H9 (cell line): ENCODE measurements at regions not wholly inside any gene's neighbourhood (a gene's known extent, or its start where the extent isn't known, plus 50 kb on each side); places are given as distances from the start of the nearest gene placed in this dataset.
"Not testable (repeated sequence)": the region's sequence is repeated elsewhere in the genome, so short reads cannot be mapped to it uniquely, and the experiment has no call there.

Experiments used
- DNase-seq: peaks from one replicate; pipeline ENCODE4 v3.0.0-alpha.2; 2017
- H2AFZ ChIP-seq: one replicate; pipeline ENCODE4 v1.6.1; 2013; ENCODE audit warnings: mild to moderate bottlenecking, low read length, control low read depth, moderate library complexity
- H2AK5ac ChIP-seq: 2 replicates; pipeline ENCODE4 v1.6.1; 2013; ENCODE audit warnings: low read length, control low read depth, mixed read lengths; ENCODE audit not compliant: insufficient read length
- H2BK120ac ChIP-seq: one replicate; pipeline ENCODE4 v1.6.1; 2013; ENCODE audit warnings: low read depth, mild to moderate bottlenecking, low read length, control low read depth, inconsistent platforms; ENCODE audit not compliant: poor library complexity, severe bottlenecking
- H2BK12ac ChIP-seq: 2 replicates; pipeline ENCODE4 v1.6.1; 2013; ENCODE audit warnings: low read length, control low read depth, mixed read lengths, low read depth; ENCODE audit not compliant: insufficient read length
- H2BK15ac ChIP-seq: 2 replicates; pipeline ENCODE4 v1.6.1; 2013; ENCODE audit warnings: low read depth, low read length, control low read depth
- H2BK20ac ChIP-seq: one replicate; pipeline ENCODE4 v1.6.1; 2013; ENCODE audit warnings: low read depth, mild to moderate bottlenecking, low read length, control low read depth, inconsistent platforms; ENCODE audit not compliant: poor library complexity, severe bottlenecking
- H2BK5ac ChIP-seq: 2 replicates; pipeline ENCODE4 v1.6.1; 2013; ENCODE audit warnings: low read length, control low read depth, mixed read lengths; ENCODE audit not compliant: insufficient read length
- H3K14ac ChIP-seq: 2 replicates; pipeline ENCODE4 v1.6.1; 2013; ENCODE audit warnings: low read length, control low read depth; ENCODE audit not compliant: insufficient read depth
- H3K18ac ChIP-seq: 2 replicates; pipeline ENCODE4 v1.6.1; 2013; ENCODE audit warnings: low read depth, mild to moderate bottlenecking, mixed read lengths, low read length, control low read depth; ENCODE audit not compliant: insufficient read length
- H3K23ac ChIP-seq: 2 replicates; pipeline ENCODE4 v1.6.1; 2013; ENCODE audit warnings: low read length, control low read depth, mixed read lengths, low read depth; ENCODE audit not compliant: insufficient read length
- H3K23me2 ChIP-seq: 2 replicates; pipeline ENCODE4 v1.6.1; 2013; ENCODE audit warnings: low read depth, mild to moderate bottlenecking, mixed read lengths, low read length, control low read depth; ENCODE audit not compliant: insufficient read length, poor library complexity, severe bottlenecking
- H3K27ac ChIP-seq: 2 replicates; pipeline ENCODE4 v1.5.1; 2013; ENCODE audit warnings: low read length, control low read depth, mixed read lengths, low read depth; ENCODE audit not compliant: insufficient read length
- H3K27me3 ChIP-seq: 2 replicates; pipeline ENCODE4 v1.6.1; 2013; ENCODE audit warnings: low read length, control low read depth, inconsistent platforms; ENCODE audit not compliant: insufficient read depth
- H3K4ac ChIP-seq: 2 replicates; pipeline ENCODE4 v1.6.1; 2013; ENCODE audit warnings: low read depth, mild to moderate bottlenecking, control low read depth, inconsistent platforms, low read length, moderate library complexity
- H3K4me1 ChIP-seq: 2 replicates; pipeline ENCODE4 v1.6.1; 2013; ENCODE audit warnings: low read length, control low read depth, inconsistent platforms; ENCODE audit not compliant: insufficient read depth
- H3K4me2 ChIP-seq: 2 replicates; pipeline ENCODE4 v1.6.1; 2013; ENCODE audit warnings: low read length, control low read depth, mixed read lengths; ENCODE audit not compliant: insufficient read length, insufficient read depth
- H3K56ac ChIP-seq: 2 replicates; pipeline ENCODE4 v1.6.1; 2013; ENCODE audit warnings: low read depth, mild to moderate bottlenecking, mixed read lengths, low read length, control low read depth; ENCODE audit not compliant: insufficient read length
- H3K79me1 ChIP-seq: 2 replicates; pipeline ENCODE4 v1.6.1; 2013; ENCODE audit warnings: low read depth, mild to moderate bottlenecking, moderate library complexity, low read length, control low read depth, inconsistent platforms; ENCODE audit not compliant: insufficient read depth, poor library complexity, severe bottlenecking
- H3K79me2 ChIP-seq: 2 replicates; pipeline ENCODE4 v1.6.1; 2013; ENCODE audit warnings: low read length, control low read depth, inconsistent platforms; ENCODE audit not compliant: insufficient read depth
- H3K9ac ChIP-seq: 2 replicates; pipeline ENCODE4 v1.6.1; 2013; ENCODE audit warnings: low read length, control low read depth, mixed read lengths; ENCODE audit not compliant: insufficient read length; ENCODE audit errors: extremely low read depth
- H3K9me3 ChIP-seq: one replicate; pipeline ENCODE4 v1.6.1; 2013; ENCODE audit warnings: low read depth, low read length, inconsistent platforms; ENCODE audit not compliant: control insufficient read depth
- H3T11ph ChIP-seq: one replicate; pipeline ENCODE4 v1.6.1; 2013; ENCODE audit warnings: mild to moderate bottlenecking, low read length, control low read depth, inconsistent platforms
- H4K20me1 ChIP-seq: one replicate; pipeline ENCODE4 v1.6.1; 2013; ENCODE audit not compliant: control insufficient read depth, insufficient read length, insufficient read depth
- H4K5ac ChIP-seq: 2 replicates; pipeline ENCODE4 v1.6.1; 2013; ENCODE audit warnings: low read depth, mild to moderate bottlenecking, mixed read lengths, low read length, control low read depth; ENCODE audit not compliant: insufficient read length
- H4K8ac ChIP-seq: replicated peaks from 2 replicates; pipeline ENCODE4 v1.6.1; 2013; ENCODE audit warnings: low read length, control low read depth, mixed read lengths, low read depth; ENCODE audit not compliant: insufficient read length
- H4K91ac ChIP-seq: 2 replicates; pipeline ENCODE4 v1.6.1; 2013; ENCODE audit warnings: low read depth, mild to moderate bottlenecking, moderate library complexity, mixed read lengths, low read length, control low read depth; ENCODE audit not compliant: insufficient read length
- H3K27ac Mint-ChIP-seq, 3 experiments: 2 replicates in 2 of 3; 3 replicates in 1 of 3; pipeline ENCODE4 v1.8.0; 2020 to 2021; ENCODE audit warnings: mixed read lengths in 3 of 3, mild to moderate bottlenecking in 1 of 3, moderate library complexity in 1 of 3
- H3K27me3 Mint-ChIP-seq: 2 replicates; pipeline ENCODE4 v1.8.0; 2021; ENCODE audit warnings: low read depth, mild to moderate bottlenecking, moderate library complexity, mixed read lengths
- H3K36me3 Mint-ChIP-seq, 3 experiments: 2 replicates in 2 of 3; 3 replicates in 1 of 3; pipeline ENCODE4 v1.8.0; 2020 to 2021; ENCODE audit warnings: low read depth in 3 of 3, mixed read lengths in 3 of 3; ENCODE audit not compliant: insufficient read depth in 1 of 3
- H3K4me1 Mint-ChIP-seq, 2 experiments: 2 replicates each; pipeline ENCODE4 v1.8.0; 2020; ENCODE audit warnings: mixed read lengths in 2 of 2
- H3K4me3 Mint-ChIP-seq, 2 experiments: 2 replicates in 1 of 2; 3 replicates in 1 of 2; pipeline ENCODE4 v1.8.0; 2020 to 2021; ENCODE audit warnings: mild to moderate bottlenecking in 2 of 2, mixed read lengths in 2 of 2, moderate library complexity in 1 of 2
- H3K9me3 Mint-ChIP-seq, 2 experiments: 2 replicates in 1 of 2; 3 replicates in 1 of 2; pipeline ENCODE4 v1.8.0; 2020; ENCODE audit warnings: mild to moderate bottlenecking in 2 of 2, mixed read lengths in 2 of 2, moderate library complexity in 1 of 2
- CTCF ChIP-seq: fragments of 200-600 bp; sonication (generic); conservative IDR thresholded peaks from 3 replicates; pipeline ENCODE4 v1.8.0; 2021; ENCODE audit warnings: antibody characterized with exemption, mild to moderate bottlenecking
- WGBS: extraction: QIAGEN DNeasy Blood & Tissue Kit; methylation state at CpG from one replicate; pipeline ENCODE4 v1.1.7; 2013; ENCODE audit warnings: missing lambda C conversion rate, low lambda C conversion rate, mixed read lengths; ENCODE audit not compliant: insufficient read length; ENCODE audit errors: extremely low coverage; 5-methylcytosine and 5-hydroxymethylcytosine counted together

GRCh38 chr5:111922344-111922743, 165.3 kb upstream of the NREP start:
- H2AFZ ChIP-seq, result no peak overlapping the region
- no peaks in the 10 kb centered on the region for H3K79me2 ChIP-seq
- H4K8ac ChIP-seq, result no peak overlapping the region
- no peak overlapping the region for H2BK5ac ChIP-seq
- H3K79me1 ChIP-seq, result no peaks in the 10 kb centered on the region
- H2AK5ac ChIP-seq, result no peak overlapping the region
- WGBS, result no CpG with 5 or more reads among the region's 4 CpGs
- no peak overlapping the region for H3K56ac ChIP-seq
- no peak for DNase-seq
- H3K9ac ChIP-seq, result no peak overlapping the region
- no peak overlapping the region for H2BK120ac ChIP-seq
- no peak overlapping the region for H3K23ac ChIP-seq
- H3K4ac ChIP-seq, result no peak overlapping the region
- H2BK15ac ChIP-seq, result no peak overlapping the region
- no peaks in the 10 kb centered on the region for H3K4me1 Mint-ChIP-seq
- H4K20me1 ChIP-seq, result no peaks in the 10 kb centered on the region
- no peak overlapping the region for H3K4me2 ChIP-seq
- H3K27ac ChIP-seq, result no peak overlapping the region
- H3K14ac ChIP-seq, result no peak overlapping the region
- H4K91ac ChIP-seq, result no peak overlapping the region
- no peaks in the 10 kb centered on the region for H3K27me3 Mint-ChIP-seq
- no peak overlapping the region for H2BK20ac ChIP-seq
- H3K36me3 Mint-ChIP-seq, result no peaks in the 10 kb centered on the region; a peak in 1 of 7 replicates
- no peaks in the 10 kb centered on the region for H3K4me1 ChIP-seq
- H3K9me3 Mint-ChIP-seq, result peaks cover 0 to 2% of the 10 kb centered on the region in 2 experiments; a peak in 1 of 5 replicates
- no peak overlapping the region for H3T11ph ChIP-seq
- no peak for TF ChIP-seq CTCF
- H3K4me3 Mint-ChIP-seq, result no peak overlapping the region
- H3K18ac ChIP-seq, result no peak overlapping the region
- H4K5ac ChIP-seq, result no peak overlapping the region
- no peak overlapping the region for H3K27ac Mint-ChIP-seq
- no peaks in the 10 kb centered on the region for H3K23me2 ChIP-seq
- H3K27me3 ChIP-seq, result no peaks in the 10 kb centered on the region
- no peaks in the 10 kb centered on the region for H3K9me3 ChIP-seq
- H2BK12ac ChIP-seq, result no peak overlapping the region

DNA sequence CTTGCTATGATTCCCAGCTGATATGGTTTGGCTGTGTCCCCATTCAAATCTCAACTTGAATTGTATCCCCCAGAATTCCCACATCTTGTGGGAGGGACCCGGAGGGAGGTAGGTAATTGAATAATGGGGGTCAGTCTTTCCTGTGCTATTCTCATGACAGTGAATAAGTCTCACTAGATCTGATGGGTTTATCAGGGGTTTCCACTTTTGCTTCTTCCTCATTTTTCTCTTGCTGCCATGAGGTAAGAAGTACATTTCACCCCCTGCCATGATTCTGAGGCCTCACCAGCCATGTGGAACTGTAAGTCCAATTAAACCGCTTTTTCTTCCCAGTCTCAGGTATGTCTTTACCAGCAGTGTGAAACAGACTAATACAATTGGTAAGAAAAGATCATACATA, 164.7 kb upstream of the NREP start:
- H2AFZ ChIP-seq, H3K18ac ChIP-seq, H4K91ac ChIP-seq, H3K27me3 ChIP-seq, H4K8ac ChIP-seq, H3K23me2 ChIP-seq, H3K4ac ChIP-seq, H3K4me1 ChIP-seq, H3K56ac ChIP-seq, H3K9me3 ChIP-seq, H2BK20ac ChIP-seq, H2BK15ac ChIP-seq, H2BK12ac ChIP-seq, H3K27ac ChIP-seq, H3K79me1 ChIP-seq, DNase-seq, H3K4me1 Mint-ChIP-seq, H4K5ac ChIP-seq, H2BK120ac ChIP-seq, H3K27ac Mint-ChIP-seq, H2BK5ac ChIP-seq, H3K79me2 ChIP-seq, H3K14ac ChIP-seq, H3K36me3 Mint-ChIP-seq, H2AK5ac ChIP-seq, H3K9me3 Mint-ChIP-seq, H3K9ac ChIP-seq, H3K27me3 Mint-ChIP-seq, H3K4me2 ChIP-seq, H3K4me3 Mint-ChIP-seq, H4K20me1 ChIP-seq, H3K23ac ChIP-seq, H3T11ph ChIP-seq: not testable (repeated sequence)
- WGBS, result no CpG with 5 or more reads among the region's 2 CpGs
